Activated T-cell treated with anti-CD3 and anti-CD28 coated beads, Interleukin-2, amount 50 U/mL, for 72 hours (primary cell): ENCODE measurements at regions not wholly inside any gene's neighbourhood (a gene's known extent, or its start where the extent isn't known, plus 50 kb on each side); places are given as distances from the start of the nearest gene placed in this dataset.

Experiments
- ATAC-seq, 2 donors: fragments of 150-1000 bp; cut with Tn5 transposase; replicated peaks in 1 of 2; 2 replicates each; pipeline ENCODE4 v1.10.0; 2021; ENCODE audit warnings: moderate library complexity in 2 of 2, mild to moderate bottlenecking in 1 of 2
- DNase-seq, 2 donors: peaks; one replicate each; pipeline ENCODE4 v3.0.0; 2021 to 2022; ENCODE audit warnings: mixed read lengths in 1 of 2
- H3K27ac Mint-ChIP-seq: one replicate; pipeline ENCODE4 v1.8.0; 2022; ENCODE audit warnings: mild to moderate bottlenecking, moderate library complexity, mixed read lengths
- H3K27me3 Mint-ChIP-seq: one replicate; pipeline ENCODE4 v1.8.0; 2022; ENCODE audit warnings: low read depth, mixed read lengths
- H3K36me3 Mint-ChIP-seq, 2 donors: one replicate each; pipeline ENCODE4 v1.8.0; 2022; ENCODE audit warnings: mixed read lengths in 2 of 2, mild to moderate bottlenecking in 1 of 2; ENCODE audit not compliant: insufficient read depth in 2 of 2
- H3K4me1 Mint-ChIP-seq: one replicate; pipeline ENCODE4 v1.8.0; 2022; ENCODE audit warnings: low read depth, mixed read lengths
- H3K4me3 Mint-ChIP-seq, 2 donors: one replicate each; pipeline ENCODE4 v1.8.0; 2022; ENCODE audit warnings: mild to moderate bottlenecking in 2 of 2, mixed read lengths in 2 of 2, moderate library complexity in 2 of 2
- H3K9me3 Mint-ChIP-seq, 2 donors: one replicate each; pipeline ENCODE4 v1.8.0; 2022; ENCODE audit warnings: mixed read lengths in 2 of 2

GRCh38 chr16:79302731-79303130, 297.8 kb downstream of the MAF start:
- Mint-ChIP-seq H3K9me3 (peaks cover 0 to 1% of the 10 kb centered on the region in 2 donors), H3K27ac (peak overlapping the region; percentile 58), H3K4me1 (no peaks in the 10 kb centered on the region), H3K36me3 (no peaks in the 10 kb centered on the region), H3K27me3 (peaks cover 25% of the 10 kb centered on the region), H3K4me3 (no peak overlapping the region)
- DNase-seq = no peak
- no peak for ATAC-seq

DNA sequence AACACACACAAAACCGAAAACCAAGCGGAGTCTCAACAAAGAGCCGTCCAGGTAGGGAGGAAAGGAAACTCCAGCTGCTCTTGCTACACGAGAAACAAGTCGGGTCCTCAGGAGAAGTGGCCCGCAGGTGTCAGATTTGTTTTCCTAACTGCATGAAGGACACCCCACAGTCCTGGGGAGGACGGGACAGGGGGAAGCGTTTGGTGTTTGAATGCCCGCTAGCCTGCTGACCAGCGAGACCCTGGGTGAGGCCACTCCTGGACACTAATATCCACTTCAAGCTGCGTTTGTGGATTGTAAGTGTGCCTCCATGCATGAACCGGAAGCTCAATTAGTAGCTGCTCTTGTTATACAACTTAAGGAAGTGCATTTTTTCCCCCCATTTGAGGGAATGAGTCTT, 299.5 kb downstream of the MAF start:
- no peaks in the 10 kb centered on the region for H3K36me3 Mint-ChIP-seq
- no peak for DNase-seq
- ATAC-seq = no peak
- H3K9me3 Mint-ChIP-seq = no peaks in the 10 kb centered on the region
- H3K4me3 Mint-ChIP-seq = no peak overlapping the region
- no peak overlapping the region for H3K27ac Mint-ChIP-seq
- peaks cover 23% of the 10 kb centered on the region for H3K27me3 Mint-ChIP-seq
- peaks cover 10% of the 10 kb centered on the region for H3K4me1 Mint-ChIP-seq

DNA sequence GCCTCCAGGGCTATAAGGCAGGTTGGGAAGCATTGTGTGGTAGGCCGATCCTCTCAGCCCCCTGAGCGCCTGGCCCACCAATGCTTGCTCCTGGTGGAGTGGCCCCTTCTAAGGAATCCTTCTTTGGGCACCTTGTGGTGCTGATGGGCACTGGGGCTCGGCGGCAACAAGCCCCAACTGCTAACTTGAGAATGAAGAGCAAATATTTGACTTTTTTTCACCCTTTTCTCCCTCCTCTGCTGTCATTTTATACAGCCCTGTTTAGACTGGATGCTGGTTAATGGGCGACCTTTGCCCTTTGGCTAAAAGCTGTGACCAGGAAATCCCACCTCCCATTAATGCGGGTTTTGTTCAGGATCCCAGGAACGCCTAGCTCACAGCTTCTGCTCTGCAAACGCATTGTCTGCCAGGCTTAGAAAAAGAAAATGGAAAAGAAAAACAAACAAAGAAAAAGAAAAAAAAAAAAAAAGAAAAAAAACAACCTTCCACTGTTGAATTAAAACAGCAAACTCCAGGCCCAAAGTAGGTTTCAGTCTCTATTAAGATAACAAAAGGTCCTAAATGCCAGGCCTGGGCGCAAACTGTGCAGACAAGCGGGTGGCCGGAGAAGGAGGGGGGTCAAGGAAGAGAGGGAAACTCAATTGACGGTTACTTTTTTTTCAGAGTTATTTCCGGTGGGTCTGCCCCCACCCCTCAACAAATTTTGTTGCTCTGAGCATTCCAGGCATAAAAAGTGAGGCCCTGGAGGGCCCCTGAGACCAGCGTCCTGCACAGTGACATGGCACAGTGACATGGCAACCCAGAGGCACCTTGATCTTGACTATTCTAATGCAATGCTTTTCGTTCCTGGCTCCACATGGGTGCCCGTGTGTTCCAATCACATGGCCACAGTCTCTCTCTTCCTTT, 301.4 kb downstream of the MAF start:
- Mint-ChIP-seq H3K4me3 (no peak overlapping the region), H3K36me3 (no peaks in the 10 kb centered on the region), H3K4me1 (peaks cover 14% of the 10 kb centered on the region), H3K27me3 (peaks cover 10% of the 10 kb centered on the region), H3K27ac (no peak overlapping the region), H3K9me3 (no peaks in the 10 kb centered on the region)
- ATAC-seq (no peak), DNase-seq (no peak)

- DNase-seq (no peak), ATAC-seq (no peak)
- Mint-ChIP-seq H3K27ac (no peak overlapping the region), H3K27me3 (peaks cover 14% of the 10 kb centered on the region), H3K9me3 (no peaks in the 10 kb centered on the region), H3K4me3 (no peak overlapping the region), H3K4me1 (peaks cover 14% of the 10 kb centered on the region), H3K36me3 (no peaks in the 10 kb centered on the region)
Measured at GRCh38 chr16:79298476-79298875, 302.1 kb downstream of the MAF start.

DNA sequence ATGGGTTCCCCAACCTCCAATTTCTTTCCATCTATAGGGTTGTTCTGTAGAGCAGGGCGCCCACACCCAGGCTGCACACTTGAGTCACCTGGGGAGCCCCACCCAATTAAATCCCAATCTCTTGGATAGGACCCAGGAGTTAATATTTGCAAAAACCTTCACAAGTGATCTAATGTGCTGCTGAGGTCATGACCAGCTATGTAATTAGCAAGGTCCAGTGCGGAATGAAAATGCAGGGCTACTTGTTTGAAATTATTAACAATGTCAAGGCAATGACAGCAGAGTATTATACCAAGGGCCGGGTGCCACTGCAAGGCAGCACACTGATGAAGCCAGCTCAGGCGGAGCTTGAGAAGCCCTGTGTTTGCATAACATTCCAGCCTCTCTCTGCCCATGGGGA, 302.7 kb downstream of the MAF start:
- H3K36me3 Mint-ChIP-seq = no peaks in the 10 kb centered on the region
- no peaks in the 10 kb centered on the region for H3K9me3 Mint-ChIP-seq
- ATAC-seq = no peak
- DNase-seq = no peak
- no peak overlapping the region for H3K27ac Mint-ChIP-seq
- peaks cover 14% of the 10 kb centered on the region for H3K4me1 Mint-ChIP-seq
- H3K4me3 Mint-ChIP-seq = no peak overlapping the region
- peaks cover 13% of the 10 kb centered on the region for H3K27me3 Mint-ChIP-seq

DNA sequence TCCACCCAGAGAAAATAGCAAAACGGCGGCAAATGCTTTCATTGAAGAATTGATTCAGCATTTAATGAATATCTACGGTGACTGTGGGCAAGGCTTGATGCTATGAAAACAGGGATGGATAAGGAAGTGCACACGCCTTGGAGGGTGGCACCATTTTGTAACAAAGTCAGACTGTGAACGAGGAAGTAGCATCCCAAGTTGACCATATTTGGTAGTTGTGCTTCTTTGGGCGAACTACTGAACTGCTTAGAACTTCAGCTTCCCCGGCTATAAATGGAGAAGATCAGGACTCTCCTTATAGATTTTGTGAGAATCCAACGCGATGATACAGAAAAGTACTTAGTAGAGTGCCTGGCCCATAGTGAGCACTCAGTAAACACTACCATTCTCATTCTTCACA, 303.2 kb downstream of the MAF start:
- Mint-ChIP-seq H3K27ac (no peak overlapping the region), H3K4me3 (no peak overlapping the region), H3K36me3 (no peaks in the 10 kb centered on the region), H3K9me3 (no peaks in the 10 kb centered on the region), H3K27me3 (peaks cover 9% of the 10 kb centered on the region), H3K4me1 (peaks cover 14% of the 10 kb centered on the region)
- ATAC-seq (no peak), DNase-seq (no peak)

DNA sequence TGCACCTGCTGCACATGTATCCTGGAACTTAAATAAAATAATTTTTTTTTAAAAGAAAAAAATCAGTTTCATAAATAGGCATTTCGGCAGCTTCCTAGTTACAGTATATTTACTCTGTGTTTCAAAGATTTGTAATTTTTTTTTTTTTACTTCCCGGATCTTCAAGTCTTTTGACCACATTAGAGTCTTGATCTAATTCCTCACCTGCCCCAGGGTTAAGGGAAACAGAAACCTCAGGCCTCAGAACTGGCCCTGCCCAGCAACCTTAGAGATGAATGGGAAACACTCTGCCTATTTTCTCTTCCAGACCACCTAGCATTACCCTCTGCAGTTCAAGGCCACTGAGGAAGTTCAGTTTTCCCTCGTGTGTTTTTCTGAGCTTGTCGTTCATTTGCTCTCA, 304.0 kb downstream of the MAF start:
- peaks cover 14% of the 10 kb centered on the region for H3K4me1 Mint-ChIP-seq
- H3K27me3 Mint-ChIP-seq = peaks cover 15% of the 10 kb centered on the region
- peaks cover 0 to 2% of the 10 kb centered on the region in 2 donors for H3K36me3 Mint-ChIP-seq
- H3K27ac Mint-ChIP-seq = no peak overlapping the region
- peaks cover 2% of the 10 kb centered on the region in 2 donors for H3K9me3 Mint-ChIP-seq
- ATAC-seq (no peak), DNase-seq (no peak)
- no peak overlapping the region for H3K4me3 Mint-ChIP-seq

DNA sequence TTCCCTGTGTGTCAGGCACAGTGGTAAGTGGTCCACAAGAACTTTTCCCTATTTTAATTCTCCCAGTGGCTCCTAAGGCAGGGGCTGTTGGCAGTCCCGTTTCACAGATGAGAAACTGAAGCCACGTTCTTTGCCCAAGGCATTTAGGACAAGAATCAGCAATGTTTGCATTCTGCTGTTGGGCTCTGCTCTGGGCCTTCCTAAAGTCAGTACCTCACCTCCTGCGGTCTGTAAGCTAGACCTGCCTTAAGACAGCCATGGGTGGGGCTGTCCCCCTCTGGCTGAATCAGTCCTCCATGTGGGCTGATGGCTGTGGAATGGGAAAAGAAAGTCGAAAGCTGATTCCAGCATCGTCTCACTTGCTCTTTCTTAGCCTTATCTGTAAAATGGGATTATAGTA, 304.8 kb downstream of the MAF start:
- DNase-seq (no peak), ATAC-seq (no peak)
- H3K27me3 Mint-ChIP-seq = peaks cover 15% of the 10 kb centered on the region
- H3K36me3 Mint-ChIP-seq = peaks cover 0 to 2% of the 10 kb centered on the region in 2 donors
- H3K9me3 Mint-ChIP-seq = peaks cover 2% of the 10 kb centered on the region in 2 donors
- peaks cover 14% of the 10 kb centered on the region for H3K4me1 Mint-ChIP-seq
- H3K4me3 Mint-ChIP-seq = no peak overlapping the region
- no peak overlapping the region for H3K27ac Mint-ChIP-seq

DNA sequence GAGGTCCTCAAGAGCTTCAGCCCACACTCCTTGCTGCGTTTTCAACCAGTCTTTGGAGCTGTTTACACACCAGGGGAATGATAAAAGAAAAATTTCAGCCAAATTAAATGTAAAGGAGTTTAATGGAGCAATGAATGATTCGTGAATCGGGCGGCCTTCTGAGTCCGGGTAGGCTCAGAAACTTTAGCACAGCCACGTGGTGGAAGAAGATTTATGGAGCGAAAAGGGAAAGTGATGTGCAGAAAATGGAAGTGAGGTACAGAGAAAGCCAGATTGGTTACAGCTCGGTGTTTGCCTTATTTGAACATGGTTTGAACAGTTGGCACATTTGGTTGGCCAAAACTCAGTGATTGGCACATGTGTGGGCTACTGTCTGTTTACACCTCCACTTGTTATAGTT, 305.4 kb downstream of the MAF start:
- no peak for ATAC-seq
- no peak for DNase-seq
- Mint-ChIP-seq H3K4me3 (no peak overlapping the region), H3K27me3 (peaks cover 15% of the 10 kb centered on the region), H3K4me1 (peaks cover 14% of the 10 kb centered on the region), H3K9me3 (peaks cover 2% of the 10 kb centered on the region in 2 donors), H3K36me3 (peaks cover 0 to 2% of the 10 kb centered on the region in 2 donors), H3K27ac (no peak overlapping the region)

- no peak for DNase-seq
- Mint-ChIP-seq H3K27ac (no peak overlapping the region), H3K9me3 (peaks cover 2% of the 10 kb centered on the region in 2 donors), H3K36me3 (peaks cover 0 to 2% of the 10 kb centered on the region in 2 donors), H3K4me1 (peaks cover 14% of the 10 kb centered on the region), H3K27me3 (peaks cover 15% of the 10 kb centered on the region), H3K4me3 (no peak overlapping the region)
- ATAC-seq = no peak
Measured at GRCh38 chr16:79294568-79294967, 306.0 kb downstream of the MAF start.

DNA sequence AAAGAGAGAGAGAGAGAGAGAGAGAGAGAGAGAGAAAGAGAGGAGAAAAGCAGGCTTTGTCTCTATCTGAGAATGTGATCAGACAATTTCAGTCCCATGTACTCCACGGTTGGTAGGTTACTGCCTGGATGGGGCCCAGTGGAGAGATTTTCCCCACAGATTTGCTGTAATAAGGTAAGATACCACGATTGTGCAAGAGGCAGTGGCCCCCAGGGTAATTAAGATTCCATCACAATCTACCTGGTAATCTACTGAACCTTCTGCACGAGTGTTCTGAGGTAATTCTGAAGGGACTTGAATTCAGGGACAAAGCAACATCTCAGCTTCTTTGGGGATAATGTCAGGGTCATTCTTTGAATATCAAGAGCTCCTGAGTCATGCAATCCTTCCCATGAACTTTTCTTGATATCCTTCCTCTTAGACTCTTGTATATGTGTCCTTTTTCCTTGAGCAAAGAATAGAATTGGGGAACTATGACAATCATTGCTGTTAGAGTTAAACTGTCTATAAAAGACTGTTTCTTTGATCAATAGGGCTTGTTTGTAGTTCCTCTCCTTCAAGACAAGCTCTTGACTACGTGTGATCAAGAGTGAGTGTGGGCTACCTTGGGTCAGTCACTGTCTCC, 306.6 kb downstream of the MAF start:
- Mint-ChIP-seq H3K9me3 (peaks cover 2% of the 10 kb centered on the region in 2 donors), H3K27ac (no peak overlapping the region), H3K4me1 (peaks cover 20% of the 10 kb centered on the region), H3K27me3 (peaks cover 20% of the 10 kb centered on the region), H3K4me3 (no peak overlapping the region), H3K36me3 (peaks cover 1 to 6% of the 10 kb centered on the region in 2 donors)
- ATAC-seq (no peak), DNase-seq (no peak)

DNA sequence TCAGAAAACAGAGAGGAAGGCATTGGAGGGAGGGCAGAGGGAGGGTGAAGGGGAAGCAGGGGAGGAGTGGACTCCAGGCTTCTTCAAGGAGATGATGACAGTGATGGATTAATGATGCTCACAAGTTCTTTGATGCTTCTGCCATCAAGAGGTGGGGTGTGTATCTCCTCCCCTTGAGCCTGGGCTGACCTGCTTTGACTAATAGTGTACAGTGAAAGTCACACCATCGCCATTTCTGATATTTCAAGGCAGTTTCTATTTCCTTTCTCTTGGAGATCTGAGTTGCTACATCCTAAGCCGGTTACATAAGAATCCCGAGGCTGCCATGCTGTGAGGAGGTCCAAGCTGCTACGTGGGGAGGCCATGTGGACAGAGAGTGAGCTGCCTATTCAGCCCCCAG, 312.5 kb downstream of the MAF start:
- no peak for DNase-seq
- H3K27ac Mint-ChIP-seq = no peak overlapping the region
- peaks cover 16% of the 10 kb centered on the region for H3K27me3 Mint-ChIP-seq
- H3K4me3 Mint-ChIP-seq = peak overlapping the region; percentile 56 to 64
- peaks cover 2 to 6% of the 10 kb centered on the region in 2 donors for H3K36me3 Mint-ChIP-seq
- peak in 1 of 2 donors; percentile 16 for ATAC-seq
- peaks cover 2% of the 10 kb centered on the region in 2 donors for H3K9me3 Mint-ChIP-seq
- H3K4me1 Mint-ChIP-seq = peaks cover 46% of the 10 kb centered on the region

GRCh38 chr16:79287424-79287917, 313.1 kb downstream of the MAF start:
- peaks cover 2% of the 10 kb centered on the region in 2 donors for H3K9me3 Mint-ChIP-seq
- peak overlapping the region; percentile 43 for H3K27ac Mint-ChIP-seq
- peaks cover 16% of the 10 kb centered on the region for H3K27me3 Mint-ChIP-seq
- ATAC-seq (no peak), DNase-seq (no peak)
- H3K4me1 Mint-ChIP-seq = peaks cover 52% of the 10 kb centered on the region
- H3K36me3 Mint-ChIP-seq = peaks cover 2 to 6% of the 10 kb centered on the region in 2 donors
- H3K4me3 Mint-ChIP-seq = peak overlapping the region; percentile 56 to 64
